ENCODE measurements at regions not wholly inside any gene's neighbourhood (a gene's known extent, or its start where the extent isn't known, plus 50 kb on each side); places are given as distances from the start of the nearest gene placed in this dataset.
A peak's percentile ranks its signal among the peaks of the same experiment; 100 is the strongest.
"Not testable (repeated sequence)": the region's sequence is repeated elsewhere in the genome, so short reads cannot be mapped to it uniquely, and the experiment has no call there.

DNA sequence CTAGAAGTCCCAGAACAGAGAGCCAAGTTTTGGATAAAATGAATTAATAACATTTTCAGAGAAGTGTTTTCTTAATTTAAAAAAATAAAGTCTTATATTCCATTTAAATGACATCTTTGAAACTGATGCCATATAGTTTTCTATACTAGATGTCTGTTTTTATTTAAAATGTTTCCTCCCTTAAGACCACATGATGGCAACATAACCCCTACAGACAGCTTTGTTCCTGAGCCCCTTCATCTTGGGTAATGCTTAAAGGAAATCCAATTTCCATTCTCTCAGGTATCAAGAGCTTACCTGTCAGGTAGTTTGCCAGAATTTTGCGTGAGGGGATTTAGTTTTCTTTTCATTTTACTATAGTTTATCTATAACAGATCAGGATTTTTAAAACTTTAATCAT, 181.4 kb upstream of the UGT8 start:
- WGBS (ENCODE audit: insufficient coverage, low lambda C conversion rate): no CpG with 5 or more reads among the region's 1 CpG
- DNase-seq: no peak
- Histone ChIP-seq H3K27ac (ENCODE audit: low read length) (no peak overlapping the region), H3K4me1 (ENCODE audit: control insufficient read depth, insufficient read depth, low read length) (peaks cover 13% of the 10 kb centered on the region), H3K4me3 (ENCODE audit: low read length) (no peak overlapping the region), H3K27me3 (ENCODE audit: control insufficient read depth, insufficient read depth, low read length) (no peaks in the 10 kb centered on the region), H3K9me3 (ENCODE audit: control insufficient read depth, low read depth, low read length) (no peaks in the 10 kb centered on the region), H3K36me3 (ENCODE audit: control insufficient read depth, insufficient read depth, low read length) (no peaks in the 10 kb centered on the region)

DNA sequence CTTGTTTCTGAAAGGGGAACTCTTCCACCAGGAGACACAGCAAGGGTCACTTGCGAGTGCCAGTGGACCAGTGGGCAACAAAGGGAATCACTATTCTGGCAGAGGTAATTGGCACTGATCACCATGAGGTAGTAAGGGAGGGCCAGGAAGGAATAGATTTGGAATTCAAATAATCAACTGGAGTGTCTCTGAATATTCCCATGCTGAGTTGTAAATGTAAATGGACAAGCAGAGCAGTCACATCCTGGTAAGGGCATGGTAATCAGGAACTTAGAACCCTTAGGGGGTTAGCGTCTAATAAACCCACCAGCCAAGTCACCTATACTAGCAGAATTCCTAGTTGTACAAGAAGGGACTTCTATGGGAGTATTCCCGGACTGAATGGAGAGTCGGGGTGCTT, 178.5 kb upstream of the UGT8 start:
- H3K27ac ChIP-seq (ENCODE audit: low read length): no peak overlapping the region
- H3K4me3 ChIP-seq (ENCODE audit: low read length): no peak overlapping the region
- H3K4me1 ChIP-seq (ENCODE audit: control insufficient read depth, insufficient read depth, low read length): peaks cover 13% of the 10 kb centered on the region
- no peak for DNase-seq
- no peaks in the 10 kb centered on the region for H3K36me3 ChIP-seq (ENCODE audit: control insufficient read depth, insufficient read depth, low read length)
- no peaks in the 10 kb centered on the region for H3K9me3 ChIP-seq (ENCODE audit: control insufficient read depth, low read depth, low read length)
- no CpG with 5 or more reads among the region's 4 CpGs for WGBS (ENCODE audit: insufficient coverage, low lambda C conversion rate)
- no peaks in the 10 kb centered on the region for H3K27me3 ChIP-seq (ENCODE audit: control insufficient read depth, insufficient read depth, low read length)

GRCh38 chr4:114423582-114423981, 175.0 kb upstream of the UGT8 start:
- no peaks in the 10 kb centered on the region for H3K36me3 ChIP-seq (ENCODE audit: control insufficient read depth, insufficient read depth, low read length)
- H3K27ac ChIP-seq (ENCODE audit: low read length): no peak overlapping the region
- no peak overlapping the region for H3K4me3 ChIP-seq (ENCODE audit: low read length)
- no peak for DNase-seq
- no peaks in the 10 kb centered on the region for H3K9me3 ChIP-seq (ENCODE audit: control insufficient read depth, low read depth, low read length)
- peaks cover 13% of the 10 kb centered on the region for H3K4me1 ChIP-seq (ENCODE audit: control insufficient read depth, insufficient read depth, low read length)
- no peaks in the 10 kb centered on the region for H3K27me3 ChIP-seq (ENCODE audit: control insufficient read depth, insufficient read depth, low read length)
- WGBS (ENCODE audit: insufficient coverage, low lambda C conversion rate): no CpG with 5 or more reads among the region's 3 CpGs

DNA sequence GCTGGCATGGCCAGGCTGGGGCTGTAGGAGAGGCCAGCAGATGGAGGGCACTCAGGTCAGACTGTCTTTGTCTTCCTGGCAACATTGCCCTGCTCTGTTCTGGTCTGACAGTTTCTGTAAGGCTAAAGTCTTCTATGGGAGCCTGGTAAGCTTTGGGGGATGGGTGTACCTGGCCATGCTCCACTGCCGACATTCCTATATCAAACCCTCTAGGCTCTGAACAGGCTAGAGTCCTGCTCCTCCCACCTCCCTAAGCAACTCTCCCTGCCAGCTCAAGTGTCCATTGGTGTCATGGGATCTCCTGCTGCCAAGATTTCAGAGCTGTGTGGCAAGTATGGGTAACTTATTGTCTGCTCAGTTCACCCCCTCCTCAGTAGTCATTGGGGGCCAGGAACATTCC, 163.5 kb upstream of the UGT8 start:
- no peaks in the 10 kb centered on the region for H3K27me3 ChIP-seq (ENCODE audit: control insufficient read depth, insufficient read depth, low read length)
- H3K4me3 ChIP-seq (ENCODE audit: low read length): no peak overlapping the region
- no peak for DNase-seq
- H3K9me3 ChIP-seq (ENCODE audit: control insufficient read depth, low read depth, low read length): no peaks in the 10 kb centered on the region
- H3K36me3 ChIP-seq (ENCODE audit: control insufficient read depth, insufficient read depth, low read length): no peaks in the 10 kb centered on the region
- H3K4me1 ChIP-seq (ENCODE audit: control insufficient read depth, insufficient read depth, low read length): no peaks in the 10 kb centered on the region
- H3K27ac ChIP-seq (ENCODE audit: low read length): no peak overlapping the region
- no CpG with 5 or more reads among the region's 1 CpG for WGBS (ENCODE audit: insufficient coverage, low lambda C conversion rate)

GRCh38 chr4:114442856-114443255, 155.8 kb upstream of the UGT8 start:
- H3K27ac ChIP-seq (ENCODE audit: low read length): no peak overlapping the region
- H3K4me3 ChIP-seq (ENCODE audit: low read length): no peak overlapping the region
- H3K9me3 ChIP-seq (ENCODE audit: control insufficient read depth, low read depth, low read length): no peaks in the 10 kb centered on the region
- H3K36me3 ChIP-seq (ENCODE audit: control insufficient read depth, insufficient read depth, low read length): no peaks in the 10 kb centered on the region
- no peak for DNase-seq
- H3K27me3 ChIP-seq (ENCODE audit: control insufficient read depth, insufficient read depth, low read length): no peaks in the 10 kb centered on the region
- WGBS (ENCODE audit: insufficient coverage, low lambda C conversion rate): 80% methylated on average over 1 of the region's 3 CpGs
- H3K4me1 ChIP-seq (ENCODE audit: control insufficient read depth, insufficient read depth, low read length): no peaks in the 10 kb centered on the region

GRCh38 chr4:114444211-114444610, 154.4 kb upstream of the UGT8 start:
- no peaks in the 10 kb centered on the region for H3K9me3 ChIP-seq (ENCODE audit: control insufficient read depth, low read depth, low read length)
- no peak overlapping the region for H3K27ac ChIP-seq (ENCODE audit: low read length)
- no peak for DNase-seq
- no peaks in the 10 kb centered on the region for H3K27me3 ChIP-seq (ENCODE audit: control insufficient read depth, insufficient read depth, low read length)
- no peaks in the 10 kb centered on the region for H3K4me1 ChIP-seq (ENCODE audit: control insufficient read depth, insufficient read depth, low read length)
- no peaks in the 10 kb centered on the region for H3K36me3 ChIP-seq (ENCODE audit: control insufficient read depth, insufficient read depth, low read length)
- 80% methylated on average over 1 of the region's 1 CpG for WGBS (ENCODE audit: insufficient coverage, low lambda C conversion rate)
- no peak overlapping the region for H3K4me3 ChIP-seq (ENCODE audit: low read length)

DNA sequence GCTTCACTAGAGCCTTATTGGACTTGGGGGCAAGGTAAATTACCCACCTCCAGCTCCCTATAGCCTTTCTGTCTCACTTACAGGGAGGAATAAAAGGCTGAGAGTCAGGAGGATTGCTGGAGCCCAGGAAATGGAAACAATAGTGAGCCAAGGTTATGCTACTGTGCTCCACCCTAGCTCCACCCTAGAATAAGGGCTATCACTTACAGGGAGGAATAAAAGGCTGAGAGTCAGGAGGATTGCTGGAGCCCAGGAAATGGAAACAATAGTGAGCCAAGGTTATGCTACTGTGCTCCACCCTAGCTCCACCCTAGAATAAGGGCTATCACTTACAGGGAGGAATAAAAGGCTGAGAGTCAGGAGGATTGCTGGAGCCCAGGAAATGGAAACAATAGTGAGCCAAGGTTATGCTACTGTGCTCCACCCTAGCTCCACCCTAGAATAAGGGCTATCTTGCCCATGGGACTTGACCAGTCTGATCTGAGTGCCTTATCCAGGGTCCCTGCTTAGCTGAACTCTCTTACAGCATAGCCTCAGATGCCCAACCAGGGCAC, 150.6 kb upstream of the UGT8 start:
- not testable (repeated sequence) for H3K4me1 ChIP-seq (ENCODE audit: control insufficient read depth, insufficient read depth, low read length); H3K4me3 ChIP-seq (ENCODE audit: low read length); H3K36me3 ChIP-seq (ENCODE audit: control insufficient read depth, insufficient read depth, low read length); H3K27ac ChIP-seq (ENCODE audit: low read length); H3K27me3 ChIP-seq (ENCODE audit: control insufficient read depth, insufficient read depth, low read length); H3K9me3 ChIP-seq (ENCODE audit: control insufficient read depth, low read depth, low read length)
- DNase-seq: peak in 1 of 2 donors; percentile 33

DNA sequence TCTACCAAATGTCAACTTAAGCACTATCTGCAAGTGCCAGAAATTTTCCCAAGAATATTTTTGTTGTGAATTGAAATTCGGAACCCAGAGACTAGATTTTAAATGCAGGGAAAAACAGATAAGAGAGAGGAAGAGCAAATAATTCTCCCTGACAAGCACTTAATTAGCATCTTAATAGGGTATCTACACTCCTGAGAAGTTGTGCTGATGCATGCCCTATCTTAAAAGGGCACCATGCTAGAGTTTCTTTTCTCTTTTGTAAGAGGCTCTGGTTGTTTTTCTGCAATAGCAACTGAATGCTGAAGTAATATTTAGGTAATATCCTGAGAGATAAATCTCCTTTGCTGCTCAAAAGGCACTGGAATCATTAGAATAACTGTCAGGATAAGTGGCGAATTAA, 139.9 kb upstream of the UGT8 start:
- H3K27me3 ChIP-seq (ENCODE audit: control insufficient read depth, insufficient read depth, low read length): no peaks in the 10 kb centered on the region
- DNase-seq: no peak
- 100% methylated on average over 1 of the region's 2 CpGs for WGBS (ENCODE audit: insufficient coverage, low lambda C conversion rate)
- no peaks in the 10 kb centered on the region for H3K9me3 ChIP-seq (ENCODE audit: control insufficient read depth, low read depth, low read length)
- H3K4me1 ChIP-seq (ENCODE audit: control insufficient read depth, insufficient read depth, low read length): peaks cover 3% of the 10 kb centered on the region
- no peak overlapping the region for H3K4me3 ChIP-seq (ENCODE audit: low read length)
- H3K36me3 ChIP-seq (ENCODE audit: control insufficient read depth, insufficient read depth, low read length): no peaks in the 10 kb centered on the region
- no peak overlapping the region for H3K27ac ChIP-seq (ENCODE audit: low read length)

DNA sequence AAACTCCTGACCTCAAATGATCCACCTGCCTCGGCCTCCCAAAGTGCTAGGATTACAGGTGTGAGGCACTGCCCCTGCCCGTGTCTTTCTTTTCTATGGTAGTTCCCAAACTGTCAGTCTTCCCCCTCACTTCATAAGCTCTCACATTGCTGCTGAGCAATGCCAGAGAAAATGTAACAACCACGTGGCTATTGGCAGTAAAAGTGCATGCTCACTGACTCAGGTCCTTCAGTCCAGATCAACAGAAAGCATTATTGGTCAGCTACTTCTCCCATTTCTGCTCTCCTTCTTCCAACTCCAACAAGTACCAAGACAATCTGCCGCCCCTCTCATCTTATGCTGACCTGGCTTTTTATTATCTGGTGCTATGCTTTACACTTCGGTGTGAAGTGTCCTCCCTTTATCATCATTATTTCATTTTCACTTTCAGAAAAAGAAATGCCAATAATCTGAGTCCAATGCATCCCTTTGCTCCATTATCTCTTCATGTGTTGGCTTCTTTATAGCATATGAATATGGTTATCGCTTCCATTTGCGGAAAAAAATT, 133.8 kb upstream of the UGT8 start:
- no peaks in the 10 kb centered on the region for H3K36me3 ChIP-seq (ENCODE audit: control insufficient read depth, insufficient read depth, low read length)
- 58% methylated on average over 4 of the region's 7 CpGs for WGBS (ENCODE audit: insufficient coverage, low lambda C conversion rate)
- DNase-seq: peak; percentile 40 to 72
- no peaks in the 10 kb centered on the region for H3K27me3 ChIP-seq (ENCODE audit: control insufficient read depth, insufficient read depth, low read length)
- no peaks in the 10 kb centered on the region for H3K9me3 ChIP-seq (ENCODE audit: control insufficient read depth, low read depth, low read length)
- H3K27ac ChIP-seq (ENCODE audit: low read length): peak overlapping the region; percentile 39
- peaks cover 17% of the 10 kb centered on the region for H3K4me1 ChIP-seq (ENCODE audit: control insufficient read depth, insufficient read depth, low read length)
- H3K4me3 ChIP-seq (ENCODE audit: low read length): no peak overlapping the region

GRCh38 chr4:114465766-114466165, 132.8 kb upstream of the UGT8 start:
- Histone ChIP-seq H3K27me3 (ENCODE audit: control insufficient read depth, insufficient read depth, low read length) (no peaks in the 10 kb centered on the region), H3K4me3 (ENCODE audit: low read length) (no peak overlapping the region), H3K4me1 (ENCODE audit: control insufficient read depth, insufficient read depth, low read length) (peaks cover 17% of the 10 kb centered on the region), H3K9me3 (ENCODE audit: control insufficient read depth, low read depth, low read length) (no peaks in the 10 kb centered on the region), H3K36me3 (ENCODE audit: control insufficient read depth, insufficient read depth, low read length) (no peaks in the 10 kb centered on the region), H3K27ac (ENCODE audit: low read length) (no peak overlapping the region)
- DNase-seq: no peak
- WGBS (ENCODE audit: insufficient coverage, low lambda C conversion rate): no CpG with 5 or more reads among the region's 1 CpG

DNA sequence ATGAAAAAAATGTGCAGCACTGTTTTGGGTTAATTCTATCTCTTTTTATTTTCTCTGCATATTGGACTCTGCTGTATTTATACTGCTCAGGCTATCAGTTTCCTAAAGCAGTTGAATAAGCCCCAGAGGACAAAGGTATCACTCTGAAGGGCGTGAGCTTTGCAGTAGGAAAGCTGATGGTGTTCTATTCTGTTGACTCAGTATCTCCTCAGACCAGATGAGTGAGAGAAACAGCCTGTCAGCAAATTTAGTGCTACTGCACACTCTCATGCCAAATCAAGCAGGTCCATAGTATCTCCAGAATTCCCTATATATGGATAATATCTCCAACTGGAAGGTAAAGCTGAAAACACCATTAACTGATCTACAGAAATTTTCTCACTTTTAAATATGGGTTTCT, 132.3 kb upstream of the UGT8 start:
- Histone ChIP-seq H3K4me3 (ENCODE audit: low read length) (no peak overlapping the region), H3K4me1 (ENCODE audit: control insufficient read depth, insufficient read depth, low read length) (peaks cover 17% of the 10 kb centered on the region), H3K27me3 (ENCODE audit: control insufficient read depth, insufficient read depth, low read length) (no peaks in the 10 kb centered on the region), H3K9me3 (ENCODE audit: control insufficient read depth, low read depth, low read length) (no peaks in the 10 kb centered on the region), H3K27ac (ENCODE audit: low read length) (no peak overlapping the region), H3K36me3 (ENCODE audit: control insufficient read depth, insufficient read depth, low read length) (no peaks in the 10 kb centered on the region)
- WGBS (ENCODE audit: insufficient coverage, low lambda C conversion rate): no CpG with 5 or more reads among the region's 1 CpG
- peak; percentile 44 to 79 for DNase-seq

Data from large intestine (tissue), 3 donors.